SK-N-MC (cell line): ENCODE measurements at regions not wholly inside any gene's neighbourhood (a gene's known extent, or its start where the extent isn't known, plus 50 kb on each side); places are given as distances from the start of the nearest gene placed in this dataset.

Source experiments
- DNase-seq: peaks from one replicate; pipeline ENCODE4 v3.0.0-alpha.2; 2011; ENCODE audit warnings: low read depth, low spot score
- H3K27ac ChIP-seq: fragments of 200-600 bp; sonication (generic); 2 replicates; pipeline ENCODE4 v1.5.1; 2016; ENCODE audit warnings: mixed run types
- H3K36me3 ChIP-seq: fragments of 200-600 bp; sonication (generic); 2 replicates; pipeline ENCODE4 v1.6.1; 2017; ENCODE audit warnings: antibody characterized with exemption, low read length, mixed read lengths; ENCODE audit not compliant: insufficient read depth
- H3K4me3 ChIP-seq: fragments of 200-600 bp; sonication (generic); 2 replicates; pipeline ENCODE4 v1.5.1; 2016
- H3K9ac ChIP-seq: fragments of 200-600 bp; sonication (generic); 2 replicates; pipeline ENCODE4 v1.8.0; 2017; ENCODE audit warnings: mixed run types, mixed read lengths; ENCODE audit not compliant: insufficient read length
- H3K9me3 ChIP-seq: fragments of 200-600 bp; sonication (generic); 2 replicates; pipeline ENCODE4 v1.6.1; 2017; ENCODE audit warnings: low read depth, mild to moderate bottlenecking, antibody characterized with exemption, low read length, moderate library complexity, mixed read lengths
- EZH2 ChIP-seq: fragments of 200-600 bp; sonication (generic); IDR thresholded peaks from one replicate; pipeline ENCODE4 v1.6.1; 2017; ENCODE audit warnings: antibody characterized with exemption
- FOXP2 ChIP-seq: optimal IDR thresholded peaks from 2 replicates; pipeline ENCODE3; 2011; ENCODE audit warnings: mild to moderate bottlenecking, moderate library complexity; ENCODE audit not compliant: insufficient read depth; ENCODE audit errors: extremely low read length, control extremely low read depth
- POLR2AphosphoS5 ChIP-seq: IDR thresholded peaks from 2 replicates; pipeline ENCODE4 v1.6.1; 2012; ENCODE audit warnings: mild to moderate bottlenecking, low read depth, low read length, borderline replicate concordance

- no peak overlapping the region for H3K27ac ChIP-seq
- TF ChIP-seq POLR2AphosphoS5 (no peak), EZH2 (no peak), FOXP2 (no peak)
- no peak overlapping the region for H3K4me3 ChIP-seq
- H3K9me3 ChIP-seq = no peaks in the 10 kb centered on the region
- no peaks in the 10 kb centered on the region for H3K36me3 ChIP-seq
- DNase-seq = no peak
- no peak overlapping the region for H3K9ac ChIP-seq
Observed at GRCh38 chr13:44229371-44230030, 144.1 kb upstream of the SERP2 start.

GRCh38 chr13:44230071-44230470, 143.6 kb upstream of the SERP2 start:
- no peaks in the 10 kb centered on the region for H3K9me3 ChIP-seq
- H3K36me3 ChIP-seq = no peaks in the 10 kb centered on the region
- no peak overlapping the region for H3K4me3 ChIP-seq
- DNase-seq = no peak
- no peak for TF ChIP-seq POLR2AphosphoS5
- TF ChIP-seq FOXP2 = no peak
- TF ChIP-seq EZH2 = no peak
- no peak overlapping the region for H3K9ac ChIP-seq
- no peak overlapping the region for H3K27ac ChIP-seq

GRCh38 chr13:44230736-44231135, 142.9 kb upstream of the SERP2 start:
- no peak overlapping the region for H3K9ac ChIP-seq
- no peak overlapping the region for H3K27ac ChIP-seq

GRCh38 chr13:44231786-44232516, 141.7 kb upstream of the SERP2 start:
- Histone ChIP-seq H3K36me3 (no peaks in the 10 kb centered on the region), H3K9ac (no peak overlapping the region), H3K4me3 (no peak overlapping the region), H3K9me3 (no peaks in the 10 kb centered on the region), H3K27ac (no peak overlapping the region)
- TF ChIP-seq POLR2AphosphoS5 (no peak), EZH2 (no peak), FOXP2 (no peak)
- no peak for DNase-seq

More at GRCh38 chr13:44230736-44231135, 142.9 kb upstream of the SERP2 start:
- Histone ChIP-seq H3K4me3 (no peak overlapping the region), H3K9me3 (no peaks in the 10 kb centered on the region), H3K36me3 (no peaks in the 10 kb centered on the region)
- TF ChIP-seq FOXP2 = no peak
- no peak for DNase-seq

- no peak overlapping the region for H3K27ac ChIP-seq
- no peak for DNase-seq
Observed at GRCh38 chr13:44232774-44233173, 140.8 kb upstream of the SERP2 start.

GRCh38 chr13:44234566-44234965, 139.1 kb upstream of the SERP2 start:
- H3K9me3 ChIP-seq = no peaks in the 10 kb centered on the region
- H3K4me3 ChIP-seq = no peak overlapping the region
- no peaks in the 10 kb centered on the region for H3K36me3 ChIP-seq
- DNase-seq = no peak
- TF ChIP-seq EZH2 (no peak), FOXP2 (no peak), POLR2AphosphoS5 (no peak)
- H3K9ac ChIP-seq = no peak overlapping the region
- H3K27ac ChIP-seq = no peak overlapping the region

More at GRCh38 chr13:44232774-44233173, 140.8 kb upstream of the SERP2 start:
- H3K4me3 ChIP-seq = no peak overlapping the region
- H3K36me3 ChIP-seq = no peaks in the 10 kb centered on the region
- H3K9me3 ChIP-seq = no peaks in the 10 kb centered on the region
- TF ChIP-seq FOXP2 = no peak
- TF ChIP-seq POLR2AphosphoS5 = no peak
- no peak for TF ChIP-seq EZH2
- no peak overlapping the region for H3K9ac ChIP-seq

GRCh38 chr13:44236370-44236769, 137.3 kb upstream of the SERP2 start:
- Histone ChIP-seq H3K4me3 (no peak overlapping the region), H3K36me3 (no peaks in the 10 kb centered on the region), H3K9me3 (no peaks in the 10 kb centered on the region), H3K9ac (no peak overlapping the region), H3K27ac (no peak overlapping the region)
- TF ChIP-seq POLR2AphosphoS5 (no peak), EZH2 (no peak), FOXP2 (no peak)
- DNase-seq = no peak

GRCh38 chr13:44236801-44237207, 136.8 kb upstream of the SERP2 start:
- TF ChIP-seq POLR2AphosphoS5 (no peak), EZH2 (no peak), FOXP2 (no peak)
- Histone ChIP-seq H3K27ac (no peak overlapping the region), H3K9me3 (no peaks in the 10 kb centered on the region), H3K36me3 (no peaks in the 10 kb centered on the region), H3K9ac (no peak overlapping the region), H3K4me3 (no peak overlapping the region)
- DNase-seq = no peak
